HPDE6-E6E7 (cell line): ENCODE measurements at regions not wholly inside any gene's neighbourhood (a gene's known extent, or its start where the extent isn't known, plus 50 kb on each side); places are given as distances from the start of the nearest gene placed in this dataset.

Experiments used
- DNase-seq: peaks from one replicate; pipeline ENCODE4 v3.0.0; 2011; ENCODE audit warnings: missing footprints; ENCODE audit errors: extremely low spot score

DNA sequence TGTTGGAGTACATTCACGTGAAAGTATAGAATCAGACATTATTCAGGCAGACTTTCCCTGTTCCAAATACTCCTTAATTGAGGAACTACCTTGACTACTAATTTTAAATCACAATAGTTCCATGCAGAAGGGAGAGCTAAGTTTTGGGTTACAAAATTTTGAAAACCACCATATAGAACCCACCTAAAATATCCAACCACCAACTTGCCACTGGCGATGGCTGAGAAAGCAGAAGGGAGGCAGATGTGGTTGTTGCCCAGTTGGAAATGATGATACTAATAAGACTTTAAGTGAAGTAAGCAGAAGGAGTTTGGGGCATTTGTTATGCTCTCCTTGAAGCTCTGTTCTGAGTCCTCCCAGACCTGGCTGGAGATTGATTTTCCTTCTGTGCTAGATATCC lies 190.7 kb downstream of the HLX start:
- no peak for DNase-seq

DNA sequence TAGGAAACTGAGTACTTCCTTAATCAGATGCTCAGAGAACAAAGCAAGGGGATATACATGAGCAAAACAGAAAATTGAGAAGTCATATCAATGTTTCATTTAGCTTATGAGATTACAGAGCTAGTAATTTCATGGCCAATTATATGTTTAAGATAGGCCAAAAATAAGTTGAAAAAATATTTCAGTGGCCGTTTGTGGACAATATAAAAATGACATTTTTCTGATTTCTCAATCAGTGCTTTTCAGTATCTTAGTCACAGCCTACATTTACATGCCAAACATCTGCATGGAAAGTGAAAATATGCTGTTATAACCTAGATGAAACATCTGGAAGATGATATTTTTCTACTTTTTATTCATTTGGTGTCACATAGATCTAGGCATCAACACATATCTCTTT lies 192.5 kb downstream of the HLX start:
- no peak for DNase-seq

DNA sequence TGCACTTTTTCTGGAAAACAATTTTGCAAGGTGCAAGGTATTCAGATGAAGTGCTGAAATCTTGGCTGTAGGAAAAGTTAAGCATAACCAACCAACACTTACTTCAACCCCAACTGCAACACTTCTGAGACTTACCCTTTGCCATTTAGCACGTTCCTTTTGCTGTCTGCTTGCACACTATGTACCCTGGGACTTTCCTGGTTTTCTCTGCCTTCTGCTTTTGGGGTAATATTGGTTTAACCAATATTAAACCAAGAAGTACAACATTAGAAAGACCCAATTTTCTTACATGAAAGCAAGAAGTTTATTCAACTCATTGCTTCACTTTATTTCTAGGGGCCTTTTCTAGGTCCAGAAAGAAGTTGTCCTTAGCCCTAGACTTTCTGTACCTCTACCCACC lies 193.0 kb downstream of the HLX start:
- no peak for DNase-seq

DNA sequence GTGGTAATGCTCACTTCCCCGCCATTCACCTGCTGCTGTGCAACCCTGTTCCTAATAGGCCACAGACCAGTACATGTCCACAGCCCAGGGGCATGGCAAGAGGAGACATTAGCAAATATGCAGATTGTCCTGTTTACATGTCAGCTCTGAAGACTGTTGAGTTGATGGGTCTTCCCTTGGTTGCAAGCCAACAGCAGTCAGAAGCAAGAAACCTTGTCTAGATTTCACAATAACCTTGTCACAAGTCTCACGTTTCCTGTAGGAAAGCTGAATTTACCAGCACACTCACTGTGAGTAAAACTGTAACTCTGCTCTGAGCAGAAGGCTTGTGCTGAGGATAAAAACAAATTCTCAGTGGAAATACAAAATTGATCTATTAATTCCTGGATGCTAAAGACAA lies 195.1 kb downstream of the HLX start:
- DNase-seq, result no peak

DNA sequence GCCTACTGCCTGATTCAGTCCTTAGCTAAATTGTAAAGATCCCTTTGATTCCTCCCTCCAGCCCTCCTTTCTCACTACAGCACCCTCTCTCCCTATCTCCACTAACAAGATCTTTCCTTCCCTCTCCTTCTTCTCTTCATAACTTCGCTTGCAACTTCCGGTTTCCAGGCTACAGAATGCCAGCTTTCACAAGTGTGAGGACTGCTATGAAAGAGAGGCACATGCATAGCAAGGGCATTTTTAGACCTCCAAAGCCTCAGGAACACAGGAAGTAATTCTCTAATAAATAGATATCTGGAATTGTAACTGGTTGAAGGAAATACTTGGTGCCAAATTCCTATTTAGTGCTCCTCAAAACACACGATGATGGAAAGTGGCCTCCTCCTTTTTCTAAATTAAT lies 196.7 kb downstream of the HLX start:
- no peak for DNase-seq

DNA sequence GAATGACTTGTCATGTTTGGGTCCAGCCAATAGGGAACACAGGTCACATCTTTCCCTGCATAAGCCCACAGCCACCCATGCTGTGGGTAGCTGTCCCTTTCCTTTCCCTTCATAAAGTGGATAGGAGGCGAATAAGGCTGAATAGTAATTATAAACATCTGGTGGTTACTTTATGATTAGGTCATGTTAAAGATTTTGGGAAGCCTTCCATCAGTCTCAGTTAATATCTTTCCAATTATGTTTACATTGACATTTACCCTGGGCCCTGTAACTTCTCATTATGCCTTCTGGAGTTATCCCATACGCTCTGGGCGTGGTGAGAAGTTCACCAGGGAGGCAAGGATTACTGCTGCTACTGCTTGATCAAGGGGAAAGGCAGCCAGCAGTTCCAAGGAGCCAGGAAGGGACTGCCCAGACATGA lies 197.2 kb downstream of the HLX start:
- no peak for DNase-seq

DNA sequence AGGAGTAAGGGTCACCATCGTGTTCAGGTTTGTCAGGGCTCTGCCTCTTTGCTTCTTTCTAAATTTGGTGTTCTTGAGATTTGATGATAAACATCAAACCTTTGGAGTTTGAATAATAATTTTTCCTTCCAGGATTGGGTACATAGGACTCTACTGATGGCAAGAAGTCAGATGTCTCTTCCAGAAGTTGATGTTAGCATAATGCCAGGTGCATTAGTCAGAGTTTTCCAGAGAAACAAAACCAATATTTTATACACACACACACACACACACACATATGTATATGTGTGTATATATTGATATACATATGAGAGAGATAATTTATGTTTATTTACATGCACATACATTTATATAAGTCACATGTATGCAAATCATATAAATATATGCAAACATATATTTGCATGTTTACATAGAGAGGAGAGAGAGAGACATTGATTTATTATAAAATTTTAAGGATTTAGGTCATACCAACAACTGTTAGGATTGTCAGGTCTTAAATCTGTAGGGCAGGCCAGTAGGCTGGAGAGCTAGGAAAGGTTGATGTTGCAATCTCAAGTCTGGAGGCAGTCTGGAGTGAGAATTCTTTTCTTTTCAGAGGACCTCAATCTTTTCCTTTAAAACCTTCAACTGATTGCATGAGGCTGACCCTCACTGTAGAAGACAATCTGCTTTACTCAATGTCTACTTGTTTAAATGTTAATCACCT lies 199.2 kb downstream of the HLX start:
- DNase-seq, result no peak

DNA sequence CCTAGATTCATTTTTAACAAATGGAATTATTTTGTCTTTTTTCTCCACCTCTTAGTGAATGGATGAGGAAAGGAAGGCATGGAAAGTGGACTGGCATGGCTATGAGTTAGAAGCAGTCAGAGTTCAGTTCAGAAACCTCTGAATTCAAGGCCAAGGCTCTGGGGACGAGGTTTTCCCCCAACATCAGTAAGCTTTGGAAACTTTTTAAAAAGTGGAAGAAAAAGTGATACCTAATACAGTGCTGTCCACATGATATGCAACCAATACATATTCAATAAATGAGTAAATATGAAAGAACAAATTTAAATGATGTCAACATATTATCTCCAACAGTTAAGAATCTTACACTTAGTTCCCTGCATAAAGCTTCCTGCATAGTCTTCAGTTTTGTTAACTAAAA lies 204.7 kb downstream of the HLX start:
- no peak for DNase-seq

DNA sequence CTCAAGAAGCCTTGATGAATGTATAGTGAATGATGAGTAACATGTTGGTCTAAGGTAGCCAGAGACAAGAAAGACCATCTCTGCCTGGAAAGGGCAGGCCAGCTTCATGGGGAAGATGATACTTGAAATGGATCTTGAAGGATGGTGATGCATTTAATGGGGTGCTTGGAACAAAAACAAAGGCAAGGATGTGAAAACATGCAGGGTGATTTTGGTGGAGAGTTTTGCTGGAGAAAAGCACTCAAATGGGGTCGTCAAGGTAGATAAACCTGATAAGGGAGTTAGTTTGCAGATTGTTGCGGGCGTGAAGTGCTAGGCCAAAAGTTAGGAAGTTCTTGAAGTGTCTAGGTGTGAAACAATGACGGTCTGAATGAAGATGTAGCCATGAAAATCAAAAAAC lies 205.4 kb downstream of the HLX start:
- DNase-seq, result no peak

DNA sequence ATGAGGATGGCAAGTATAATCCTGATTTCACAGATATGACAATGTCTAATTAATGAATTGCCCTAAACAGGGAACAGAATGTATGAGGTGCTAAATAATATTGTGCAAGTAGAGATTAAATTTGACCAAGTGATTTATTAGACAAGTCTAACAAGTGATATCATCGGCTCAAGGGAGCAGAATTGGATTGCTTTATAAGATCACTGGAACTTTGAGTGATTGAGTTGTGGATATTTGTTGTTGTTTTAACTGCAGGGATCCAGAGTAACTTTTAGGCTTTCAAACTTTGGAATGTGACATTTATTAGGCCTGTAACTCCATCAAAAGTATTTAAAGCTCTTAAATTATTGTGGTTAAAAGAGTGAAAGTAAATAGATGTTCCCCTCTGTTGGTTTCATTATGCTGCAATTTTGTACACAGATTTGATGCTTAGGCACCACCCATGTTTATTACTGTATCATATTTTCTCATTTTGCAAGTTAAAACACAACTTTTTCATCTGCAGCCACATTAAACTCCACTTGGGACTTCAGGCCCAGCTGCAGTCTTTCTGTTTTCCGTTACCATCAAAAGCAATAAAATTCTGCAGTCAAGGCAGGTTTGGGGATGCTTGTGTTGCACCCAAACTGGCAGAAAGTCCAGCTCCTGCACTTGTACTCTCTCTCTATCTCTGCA lies 206.6 kb downstream of the HLX start:
- no peak for DNase-seq

DNA sequence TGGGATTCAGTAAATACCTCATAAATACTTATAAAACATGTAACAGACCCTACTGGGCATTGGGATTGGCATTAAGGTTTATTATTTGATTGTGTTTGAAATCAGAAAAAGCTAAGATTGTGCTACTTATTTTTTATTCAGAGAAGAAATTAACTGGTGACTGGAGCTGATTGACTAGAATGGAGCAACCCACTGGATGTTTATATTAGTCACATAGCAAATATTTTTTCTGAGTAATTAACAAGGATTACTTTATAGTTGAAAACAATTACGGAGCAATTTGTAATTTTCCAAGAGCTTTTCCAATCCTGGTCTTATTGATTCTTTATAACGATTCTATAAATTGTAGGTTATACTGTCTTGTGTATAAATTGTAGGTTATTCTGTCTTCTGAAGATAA lies 208.7 kb downstream of the HLX start:
- no peak for DNase-seq

DNA sequence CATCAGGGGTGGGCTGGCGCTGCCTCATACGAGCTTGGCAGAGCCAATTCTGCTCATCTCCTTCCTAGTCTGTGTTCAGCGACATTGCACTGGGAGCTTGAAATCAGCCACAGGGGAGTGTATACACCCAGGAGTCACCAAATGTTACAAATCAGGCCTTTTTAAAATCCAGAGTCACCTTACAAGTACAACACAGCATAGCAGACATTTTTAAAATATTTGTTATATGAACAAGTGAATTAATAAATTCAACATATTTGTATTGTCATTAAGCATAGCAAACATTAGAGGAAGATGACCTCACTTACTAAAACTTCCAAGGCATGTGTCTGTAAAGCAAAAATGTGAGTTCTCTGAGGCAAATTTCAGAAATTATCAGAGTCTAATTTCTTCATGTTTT lies 210.0 kb downstream of the HLX start:
- no peak for DNase-seq

DNA sequence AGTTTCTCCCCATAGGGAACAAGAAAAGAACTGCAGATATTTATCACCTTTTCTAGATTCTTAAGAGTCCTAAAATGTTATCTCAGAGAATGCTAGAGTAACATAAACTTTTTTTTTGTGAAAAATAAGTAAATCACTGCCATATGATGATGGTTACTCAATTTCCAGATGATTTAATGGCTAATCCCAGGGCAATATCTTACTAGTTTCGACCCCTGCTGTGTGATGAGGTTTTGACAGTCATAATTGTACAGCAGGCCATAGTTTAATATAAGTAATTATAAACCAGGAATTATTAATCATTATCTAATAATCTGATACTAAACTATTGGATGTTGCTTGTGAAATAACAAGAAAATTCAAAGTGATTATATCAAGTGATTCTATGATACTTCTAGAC lies 210.6 kb downstream of the HLX start:
- DNase-seq, result no peak

DNA sequence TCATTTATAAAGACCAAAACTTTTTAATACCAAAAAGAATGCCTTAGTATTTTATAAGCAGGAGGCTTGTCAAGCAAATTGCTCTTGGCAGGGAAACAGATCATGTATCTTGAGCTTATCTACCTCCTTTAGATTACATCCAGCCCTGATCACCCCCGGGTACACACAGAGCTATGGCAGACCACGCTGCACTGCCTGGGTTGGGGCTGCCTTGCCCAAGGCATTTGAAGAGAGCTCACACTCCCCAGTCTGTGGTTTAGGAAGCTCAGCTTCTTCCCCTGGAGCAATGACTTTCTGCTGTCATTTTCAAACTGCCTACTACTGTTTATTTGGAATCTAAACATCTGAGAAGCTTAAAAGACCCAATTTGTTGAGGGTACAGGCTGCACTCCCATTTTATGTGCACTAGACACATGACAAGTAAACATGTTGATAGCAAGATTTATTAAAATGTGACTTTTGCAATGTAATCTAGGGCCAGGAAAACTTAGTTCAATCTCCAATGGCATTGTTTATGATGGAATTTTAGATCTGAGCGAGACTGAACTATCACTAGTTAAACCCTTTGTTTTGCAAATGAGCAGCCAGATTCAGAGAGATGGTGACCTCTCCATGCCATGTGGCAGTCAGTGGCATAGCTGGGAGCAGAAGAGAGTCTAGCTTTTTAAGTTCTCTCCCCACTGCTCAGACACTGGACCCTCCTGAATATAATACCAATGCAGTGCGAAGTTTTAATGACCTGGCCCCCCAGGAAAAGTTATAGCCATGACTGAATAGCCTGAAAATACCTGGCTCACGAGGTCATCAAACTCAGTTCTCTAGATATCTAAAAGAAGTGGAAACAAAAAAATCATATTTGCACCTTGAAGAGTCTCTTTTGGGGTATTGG lies 214.9 kb downstream of the HLX start:
- no peak for DNase-seq

DNA sequence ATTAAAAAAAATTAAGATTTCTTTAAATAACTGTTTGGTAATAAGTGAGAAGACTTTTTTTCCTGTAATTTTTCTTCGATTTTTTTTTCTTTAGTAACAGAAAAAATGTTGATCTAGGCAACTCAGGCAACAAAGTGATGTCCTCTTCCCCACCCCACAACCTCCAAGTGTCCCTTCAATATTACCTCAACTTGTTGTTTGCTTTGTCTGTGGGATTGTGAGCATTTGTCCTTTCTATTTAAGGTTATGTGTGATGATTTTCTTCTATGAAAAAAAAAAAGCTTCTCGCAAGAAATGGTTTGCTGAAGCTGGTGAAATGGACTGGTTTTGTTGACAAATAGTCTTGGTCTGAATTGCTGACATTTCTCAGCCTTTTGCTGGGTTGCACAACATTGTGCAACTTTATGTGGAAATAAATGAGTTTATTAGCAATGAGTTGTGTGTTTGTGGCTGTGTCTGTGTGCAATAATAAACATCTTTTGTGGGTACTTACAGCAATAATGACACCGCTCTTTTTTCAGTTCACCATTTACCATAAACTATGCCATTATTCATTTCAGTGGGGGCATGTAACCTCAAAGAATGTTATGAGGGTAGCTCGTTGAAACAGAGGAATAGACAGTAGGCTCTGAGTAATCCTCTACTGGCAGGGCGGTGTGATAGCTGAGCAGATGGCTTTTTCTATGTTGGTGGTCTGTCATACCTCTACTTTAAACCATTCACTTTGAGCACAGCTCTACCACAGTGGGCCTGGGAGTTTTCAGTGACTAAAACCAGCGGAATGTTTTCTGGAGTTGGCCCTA lies 218.4 kb downstream of the HLX start:
- no peak for DNase-seq

DNA sequence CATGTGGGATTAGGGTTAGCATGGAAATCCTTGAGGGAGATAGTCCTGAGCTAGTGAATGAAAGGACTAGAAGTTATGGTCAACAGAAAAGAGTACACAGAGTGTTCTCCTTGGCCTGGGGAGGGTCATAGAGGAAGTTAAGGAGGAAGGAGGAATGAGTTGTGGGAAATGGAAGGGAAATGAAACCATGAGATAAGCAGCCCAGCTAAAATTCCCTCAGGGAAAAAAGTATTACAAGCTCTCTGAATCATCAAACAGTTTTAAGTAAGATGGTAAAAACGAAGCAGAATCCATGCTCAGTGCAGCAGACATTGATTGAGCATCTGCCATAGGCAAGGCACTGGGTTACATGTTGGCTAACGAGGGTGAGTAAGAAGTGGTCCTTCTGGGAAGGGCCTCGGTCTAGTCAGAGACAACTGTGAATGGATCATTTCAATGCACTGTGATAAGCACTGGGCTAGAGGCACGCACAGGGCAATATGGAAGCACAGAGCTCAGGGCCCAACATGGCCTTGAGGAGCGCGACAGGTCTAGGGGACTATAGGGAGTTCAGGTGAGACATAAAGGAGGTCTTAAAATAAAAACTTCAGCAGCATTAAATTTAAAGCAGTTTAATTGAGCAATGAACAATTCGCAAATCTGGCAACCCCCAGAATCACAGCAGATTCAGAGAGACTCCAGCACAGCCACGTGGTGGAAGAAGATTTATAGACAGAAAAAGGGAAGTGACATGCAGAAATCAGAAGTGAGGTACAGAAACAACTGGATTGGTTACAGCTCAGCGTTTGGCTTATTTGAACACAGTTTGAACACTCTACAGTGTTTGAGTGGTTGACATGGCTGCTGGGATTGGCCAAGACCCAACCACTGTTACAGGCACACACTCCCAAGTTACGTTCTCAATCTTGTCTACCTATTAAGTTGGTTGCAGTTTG lies 219.5 kb downstream of the HLX start:
- DNase-seq, result no peak

DNA sequence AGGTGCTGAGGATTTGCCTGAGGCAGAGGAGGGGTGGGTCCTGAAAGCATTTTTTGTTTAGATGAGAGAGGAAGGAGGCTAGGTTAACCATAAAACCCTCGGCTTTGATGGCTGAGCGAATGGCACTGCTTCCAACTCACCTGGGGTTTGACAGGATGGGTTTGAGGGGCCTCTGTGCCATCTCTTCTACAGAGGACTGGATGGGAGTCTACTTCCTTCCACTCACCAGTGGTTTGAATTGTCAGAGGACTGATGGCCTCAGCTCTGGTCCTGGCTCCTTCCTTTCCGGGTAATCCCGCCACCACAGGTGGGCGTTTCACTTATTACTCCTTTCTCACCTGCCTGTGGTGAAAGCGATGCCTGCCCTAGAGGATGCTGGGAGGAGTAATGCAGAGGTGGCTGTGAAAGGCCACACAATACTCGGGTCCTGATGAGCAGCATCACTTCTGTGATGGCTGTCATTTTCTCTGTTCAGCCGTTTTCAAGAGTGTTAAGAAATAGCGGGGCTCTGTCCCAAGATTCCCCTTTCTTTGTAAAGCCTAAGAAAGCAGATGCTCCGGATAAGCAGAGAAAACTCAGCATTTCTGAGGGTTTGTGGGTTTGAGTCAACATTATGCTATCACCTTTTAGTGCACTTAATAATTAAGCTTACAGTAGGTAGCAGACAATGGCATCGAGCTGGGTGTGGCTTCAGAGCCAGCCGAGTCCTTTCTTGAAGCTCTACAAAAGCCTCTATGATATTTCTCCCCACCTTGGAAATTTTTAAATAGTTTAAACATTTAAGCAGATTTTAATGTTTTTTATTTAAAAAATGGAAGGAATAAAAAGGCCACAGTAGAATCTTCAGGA lies 220.7 kb downstream of the HLX start:
- DNase-seq, result no peak

DNA sequence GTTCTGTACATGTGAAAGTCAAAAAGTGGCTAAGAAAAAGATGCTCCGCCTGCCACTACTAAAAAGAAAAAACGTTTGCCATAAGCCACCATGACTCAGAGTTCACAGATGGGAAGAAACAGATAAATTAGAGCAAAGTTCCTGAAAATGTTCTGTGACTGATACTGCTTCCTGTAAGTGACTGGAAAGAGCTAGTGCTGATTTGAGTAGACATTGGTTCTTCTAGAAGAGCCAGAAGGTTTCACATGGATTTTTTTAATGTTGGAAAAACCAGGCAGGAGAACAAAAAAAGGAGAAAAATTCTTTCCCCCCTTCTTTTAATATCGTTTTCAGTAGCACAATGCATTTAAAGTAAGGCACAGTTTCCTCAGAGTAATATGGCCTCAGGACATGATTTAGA lies 221.4 kb downstream of the HLX start:
- no peak for DNase-seq

DNA sequence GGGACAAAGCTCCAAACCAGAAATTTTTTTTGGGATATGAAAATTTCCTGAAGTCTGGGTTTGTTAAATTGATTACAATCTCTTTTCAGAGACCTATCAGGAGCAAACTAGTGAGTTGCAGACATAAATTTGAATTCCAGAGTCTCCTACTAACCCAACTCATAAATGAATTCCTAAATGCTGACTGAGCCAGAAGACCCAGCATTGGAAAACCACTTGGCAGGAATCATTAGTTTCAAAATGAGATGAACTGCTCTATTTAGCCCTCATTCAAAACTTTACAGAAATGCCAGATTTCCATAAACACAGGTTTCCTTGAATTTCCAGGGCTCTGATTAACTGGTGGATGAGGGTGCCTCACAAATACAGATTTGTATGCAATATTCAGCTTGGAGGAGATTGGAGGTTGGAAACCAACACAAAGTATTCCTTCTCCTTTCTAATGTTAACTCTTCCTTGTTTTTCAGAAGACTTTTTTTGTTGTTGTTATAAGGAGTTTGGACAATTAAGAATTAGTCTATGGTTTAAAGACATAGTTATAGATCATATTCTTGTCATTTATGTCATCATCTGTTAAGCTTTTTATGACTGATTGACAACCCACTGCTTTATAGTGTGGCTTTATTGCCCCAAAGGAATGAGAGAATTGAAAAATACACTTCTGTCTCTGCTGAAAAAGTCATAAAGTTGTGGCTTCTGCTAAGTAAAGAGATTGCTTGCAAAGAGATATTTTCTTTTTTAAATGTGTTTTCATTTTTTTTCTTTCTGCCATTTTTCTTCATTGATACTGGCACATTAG lies 222.8 kb downstream of the HLX start:
- no peak for DNase-seq
